DMS114 treated with DMSO at 0.1 percent for 48 hours (cell line): ENCODE measurements at regions not wholly inside any gene's neighbourhood (a gene's known extent, or its start where the extent isn't known, plus 50 kb on each side); places are given as distances from the start of the nearest gene placed in this dataset.

ENCODE experiments used
- DNase-seq: peaks from one replicate; lab custom pipeline; 2025; ENCODE audit not compliant: unreplicated experiment; lab: John Stamatoyannopoulos, UW

DNA sequence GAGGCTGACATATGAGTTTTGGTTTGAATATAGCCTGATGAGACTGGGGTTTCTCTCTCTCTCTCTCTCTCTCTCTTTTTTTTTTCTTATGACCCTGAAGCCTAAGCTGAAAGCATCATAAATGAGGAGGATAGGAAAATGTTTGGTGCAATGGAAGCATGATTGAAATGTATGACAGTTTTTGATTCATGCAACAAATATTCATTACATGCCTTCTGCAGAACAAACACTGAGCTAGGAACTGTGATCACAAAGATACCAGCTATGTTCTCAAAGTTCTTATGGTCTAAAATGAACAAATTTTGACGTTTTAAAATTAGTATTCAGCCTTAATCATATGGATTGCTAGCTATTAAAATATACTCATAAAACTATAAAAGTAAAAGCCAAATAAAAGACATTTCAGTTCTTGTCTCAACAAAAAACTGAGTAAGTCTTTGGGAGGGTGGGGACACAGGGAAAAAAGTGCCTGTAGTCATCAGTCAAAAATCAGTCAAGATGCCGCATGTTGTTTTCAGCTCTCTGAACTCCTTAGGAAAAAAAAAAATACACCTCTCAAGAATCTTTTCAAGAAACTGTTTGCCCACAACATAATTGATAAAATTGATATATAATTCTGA, 57.2 kb downstream of the NKX6-1 start:
- DNase-seq: no peak

GRCh38 chr4:84439996-84440395, 59.1 kb downstream of the NKX6-1 start:
- no peak for DNase-seq

DNA sequence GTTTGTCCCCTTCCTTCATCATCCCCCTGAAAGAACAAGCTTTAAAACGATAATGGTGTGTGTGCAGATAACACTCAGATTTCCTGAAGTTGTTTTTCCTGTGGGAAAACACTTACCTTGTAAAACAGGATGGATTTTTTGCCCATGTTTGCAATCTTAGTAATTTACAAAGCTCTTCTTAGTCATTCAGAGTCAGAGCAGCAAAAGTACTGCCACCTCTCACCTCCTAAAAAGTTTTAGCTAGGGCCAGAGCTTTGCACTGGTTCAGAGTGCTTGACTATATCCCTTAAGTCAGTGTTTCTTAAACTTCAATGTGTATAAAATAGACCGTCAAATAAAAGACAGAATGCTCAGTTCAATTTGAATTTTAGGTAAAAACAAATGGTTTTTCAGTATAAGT, 62.3 kb downstream of the NKX6-1 start:
- no peak for DNase-seq

- DNase-seq: no peak
Measured at GRCh38 chr4:84434344-84434743, 64.7 kb downstream of the NKX6-1 start.

- no peak for DNase-seq
Measured at GRCh38 chr4:84433633-84434222, 65.4 kb downstream of the NKX6-1 start.

- DNase-seq: no peak
Measured at GRCh38 chr4:84432713-84433112, 66.4 kb downstream of the NKX6-1 start.

GRCh38 chr4:84420608-84421007, 78.5 kb downstream of the NKX6-1 start:
- DNase-seq: no peak

GRCh38 chr4:84419201-84419600, 79.9 kb downstream of the NKX6-1 start:
- no peak for DNase-seq

- DNase-seq: no peak
Measured at GRCh38 chr4:84417997-84418709, 80.9 kb downstream of the NKX6-1 start.

DNA sequence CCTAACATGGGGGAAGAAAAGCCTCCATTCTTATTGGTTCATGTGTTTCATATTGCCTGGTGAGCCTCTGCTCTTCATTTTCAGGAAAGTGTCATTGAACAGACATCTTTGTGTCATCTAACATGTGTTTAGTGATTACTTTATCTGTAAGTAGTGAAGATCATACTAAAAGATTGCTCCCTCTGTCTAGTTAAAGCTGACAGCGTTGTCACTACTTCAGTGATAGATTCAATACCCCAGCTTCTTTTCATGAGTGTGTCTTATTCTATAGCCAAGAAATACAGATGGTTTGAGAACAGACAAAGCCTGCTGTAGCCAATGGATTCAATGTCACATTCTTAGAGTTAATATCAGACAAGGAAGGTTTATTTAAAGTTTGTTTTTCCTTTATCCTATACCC, 85.1 kb downstream of the NKX6-1 start:
- no peak for DNase-seq

DNA sequence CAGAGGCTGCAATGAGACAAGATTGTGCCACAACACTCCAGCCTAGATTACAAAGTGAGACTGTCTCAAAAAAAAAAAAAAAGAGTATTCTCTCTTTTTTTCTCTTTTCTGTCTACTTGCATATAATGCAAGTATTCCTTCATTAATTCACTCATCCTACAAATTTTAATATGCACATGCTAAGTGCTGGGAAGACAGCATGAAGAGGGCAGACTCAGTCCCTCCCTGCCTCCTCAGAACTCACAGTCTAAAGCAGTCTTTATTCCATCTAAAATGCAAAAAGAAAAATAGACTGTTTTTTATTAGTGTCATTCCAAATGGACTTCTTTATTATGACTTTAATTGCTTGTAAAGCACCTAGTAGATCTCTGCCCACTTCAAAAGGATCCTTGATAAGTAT, 85.6 kb downstream of the NKX6-1 start:
- DNase-seq: no peak

DNA sequence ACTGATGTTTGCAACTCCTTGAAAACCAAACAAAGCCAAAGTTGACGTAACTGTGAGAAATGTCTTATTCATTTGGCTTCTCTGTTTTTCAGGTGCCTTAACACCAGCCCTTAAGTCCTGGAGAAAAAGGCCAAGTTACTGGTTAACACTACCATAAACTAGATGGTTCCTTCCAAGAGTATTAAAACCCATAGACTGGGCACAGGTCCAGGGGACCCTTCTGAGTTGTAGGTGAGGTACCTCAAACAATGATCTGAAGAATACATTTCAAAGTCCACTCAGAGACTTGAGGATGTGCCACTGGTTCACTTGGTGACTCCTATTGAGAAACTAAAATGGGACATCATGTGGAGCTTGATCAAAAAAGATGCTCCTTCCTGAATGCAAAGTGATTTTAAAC, 87.0 kb downstream of the NKX6-1 start:
- no peak for DNase-seq

- DNase-seq: no peak
Measured at GRCh38 chr4:84407554-84408407, 91.3 kb downstream of the NKX6-1 start.

- DNase-seq: no peak
Measured at GRCh38 chr4:84403656-84404055, 95.4 kb downstream of the NKX6-1 start.

GRCh38 chr4:84401701-84402306, 97.3 kb downstream of the NKX6-1 start:
- no peak for DNase-seq

DNA sequence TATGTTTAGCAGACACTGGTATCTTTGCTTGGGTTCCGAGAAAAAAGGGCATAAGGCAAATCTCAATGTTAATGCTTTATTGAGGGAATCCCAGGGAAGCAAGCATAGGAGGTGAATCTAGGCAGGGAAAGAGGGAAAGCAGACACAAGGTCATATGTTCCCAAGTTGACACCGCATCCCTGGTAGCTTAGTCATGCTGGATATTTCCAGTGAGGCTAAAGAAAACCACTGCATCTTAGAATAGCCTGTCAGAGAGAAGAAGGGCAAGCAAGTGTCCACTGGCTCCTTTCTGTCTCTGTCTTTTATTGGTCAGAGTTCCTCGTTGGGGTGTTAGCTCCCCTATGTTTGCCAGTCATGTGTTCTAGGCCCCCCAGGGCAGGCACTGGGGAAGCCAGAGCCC, 104.7 kb downstream of the NKX6-1 start:
- DNase-seq: no peak

DNA sequence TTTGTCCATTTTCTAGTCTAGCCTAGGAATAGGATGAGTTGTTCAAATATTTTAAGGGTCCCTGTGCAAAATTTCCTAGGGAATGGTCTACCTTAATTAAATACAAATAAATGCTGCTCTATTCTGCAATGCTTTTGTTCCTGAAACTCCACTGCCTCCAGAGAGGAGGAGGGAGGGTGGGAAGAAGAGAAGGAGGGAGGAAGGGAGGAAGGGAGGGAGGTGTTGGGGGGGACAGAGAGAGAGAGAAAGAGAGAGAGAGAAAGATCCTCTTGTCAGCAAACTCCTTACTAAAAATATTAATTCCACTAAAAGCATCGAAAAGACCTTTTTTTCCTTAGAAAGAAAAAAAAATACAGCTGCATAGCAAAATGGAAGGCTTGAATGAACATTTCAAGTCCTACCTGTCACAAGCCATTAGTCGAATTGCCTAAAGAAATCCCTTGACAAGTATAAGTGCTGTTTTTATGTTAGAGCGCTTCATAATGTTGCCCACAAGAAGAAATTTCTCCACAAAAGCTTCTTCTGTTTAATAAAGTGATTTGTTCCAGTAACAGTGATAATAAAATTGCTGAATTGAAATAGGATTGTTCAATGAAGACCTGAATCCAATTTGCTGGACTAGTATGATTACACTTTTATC, 106.0 kb downstream of the NKX6-1 start:
- DNase-seq: no peak

GRCh38 chr4:84389406-84389805, 109.7 kb downstream of the NKX6-1 start:
- DNase-seq: no peak

- DNase-seq: no peak
Measured at GRCh38 chr4:84385203-84385602, 113.9 kb downstream of the NKX6-1 start.

- no peak for DNase-seq
Measured at GRCh38 chr4:84384801-84385200, 114.3 kb downstream of the NKX6-1 start.

DNA sequence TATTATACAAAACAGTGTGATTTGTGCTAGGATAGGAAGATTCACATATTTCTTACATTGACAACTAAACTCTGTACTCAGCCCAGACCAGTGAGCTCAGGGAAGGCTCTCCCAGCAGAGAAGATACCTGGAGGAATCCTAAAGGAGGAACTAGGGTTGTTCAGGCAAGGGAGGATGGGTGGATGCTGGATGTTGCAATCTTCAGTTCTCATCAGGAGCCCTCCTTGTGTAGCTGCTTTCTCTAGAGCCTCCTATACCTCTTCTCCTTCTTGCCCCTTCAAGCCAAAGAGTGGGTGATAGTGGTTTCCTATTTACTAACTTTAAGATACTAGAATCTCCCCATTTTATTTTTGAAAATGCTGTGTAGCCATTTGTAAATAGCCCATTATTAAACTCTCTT, 117.3 kb downstream of the NKX6-1 start:
- DNase-seq: no peak
